HepG2 (cell line): ENCODE measurements at regions not wholly inside any gene's neighbourhood (a gene's known extent, or its start where the extent isn't known, plus 50 kb on each side); places are given as distances from the start of the nearest gene placed in this dataset.
A peak's percentile ranks its signal among the peaks of the same experiment; 100 is the strongest.

Experiments used
- ARID5B ChIP-seq: IDR thresholded peaks from 2 replicates; pipeline ENCODE4 v1.4.0; 2020; ENCODE audit warnings: mild to moderate bottlenecking, missing genetic modification reagents
- BRF2 ChIP-seq: sonication (generic); formaldehyde crosslinking; IDR thresholded peaks from 2 replicates; pipeline ENCODE4 v1.8.1; 2022; ENCODE audit warnings: mild to moderate bottlenecking, missing genetic modification reagents
- CBX2 ChIP-seq, 2 experiments: fragments of 200-600 bp in 1 of 2; sonication (generic); formaldehyde crosslinking in 1 of 2; IDR thresholded peaks; 2 replicates each; pipeline versions ENCODE4 v1.7.0 to v1.8.1; 2018 to 2022; ENCODE audit warnings: low read depth in 2 of 2, low read length in 1 of 2, mild to moderate bottlenecking in 1 of 2, missing genetic modification reagents in 1 of 2
- DPF2 ChIP-seq: sonication (generic); formaldehyde crosslinking; IDR thresholded peaks from 2 replicates; pipeline ENCODE4 v1.4.0; 2020; ENCODE audit warnings: mild to moderate bottlenecking, low read depth, missing genetic modification reagents, borderline replicate concordance
- ELF4 ChIP-seq: sonication (generic); formaldehyde crosslinking; IDR thresholded peaks from 2 replicates; pipeline ENCODE4 v1.5.0; 2020; ENCODE audit warnings: missing genetic modification reagents, mild to moderate bottlenecking, moderate library complexity, borderline replicate concordance
- FOXP1 ChIP-seq, 2 experiments: fragments of 450-650 bp in 1 of 2; IDR thresholded peaks; 2 replicates each; pipeline ENCODE4 v1.6.1; 2017 to 2018; ENCODE audit warnings: antibody characterized with exemption in 1 of 2
- KDM2A ChIP-seq: sonication (generic); formaldehyde crosslinking; IDR thresholded peaks from 2 replicates; pipeline ENCODE4 v1.4.0; 2020; ENCODE audit warnings: low read depth, missing genetic modification reagents, borderline replicate concordance
- KLF11 ChIP-seq: IDR thresholded peaks from 2 replicates; pipeline ENCODE4 v1.6.1; 2016; ENCODE audit warnings: missing compliant biosample characterization
- MAFK ChIP-seq, 2 experiments: IDR thresholded peaks in 1 of 2; conservative IDR thresholded peaks in 1 of 2; 2 replicates each; pipeline ENCODE4 v1.6.1; 2011; ENCODE audit warnings: improper control_type of control experiment in 2 of 2, low read length in 2 of 2
- MED1 ChIP-seq: sonication (generic); formaldehyde crosslinking; IDR thresholded peaks from 2 replicates; pipeline ENCODE4 v1.4.0; 2020; ENCODE audit warnings: missing genetic modification reagents
- RBM39 ChIP-seq: fragments of 200-400 bp; formaldehyde crosslinking; IDR thresholded peaks from one replicate; pipeline ENCODE4 v1.6.1; 2018; ENCODE audit warnings: antibody characterized with exemption, mild to moderate bottlenecking, low read depth, low read length; ENCODE audit not compliant: poor library complexity, severe bottlenecking
- SMC3 ChIP-seq: IDR thresholded peaks from 2 replicates; pipeline ENCODE4 v1.6.1; 2011; ENCODE audit warnings: low read length, improper control_type of control experiment
- THAP8 ChIP-seq: sonication (generic); formaldehyde crosslinking; IDR thresholded peaks from 2 replicates; pipeline ENCODE4 v1.5.1; 2020; ENCODE audit warnings: missing genetic modification reagents, mild to moderate bottlenecking, borderline replicate concordance
- TRAFD1 ChIP-seq: sonication (generic); formaldehyde crosslinking; IDR thresholded peaks from 2 replicates; pipeline ENCODE4 v1.5.1; 2020; ENCODE audit warnings: missing genetic modification reagents, mild to moderate bottlenecking, borderline replicate concordance
- ZNF256 ChIP-seq: sonication (generic); formaldehyde crosslinking; conservative IDR thresholded peaks from 2 replicates; pipeline ENCODE4 v1.4.0; 2020; ENCODE audit warnings: missing genetic modification reagents
- ZNF329 ChIP-seq: sonication (generic); formaldehyde crosslinking; IDR thresholded peaks from 2 replicates; pipeline ENCODE4 v1.9.0; 2021; ENCODE audit warnings: low read depth, mild to moderate bottlenecking, missing genetic modification reagents
- ZNF331 ChIP-seq: sonication (generic); formaldehyde crosslinking; IDR thresholded peaks from 2 replicates; pipeline ENCODE4 v1.4.0; 2020; ENCODE audit warnings: missing genetic modification reagents
- ZNF460 ChIP-seq: sonication (generic); formaldehyde crosslinking; IDR thresholded peaks from 2 replicates; pipeline ENCODE4 v1.5.1; 2020; ENCODE audit warnings: missing genetic modification reagents, mild to moderate bottlenecking, borderline replicate concordance
- ZNF576 ChIP-seq: sonication (generic); formaldehyde crosslinking; IDR thresholded peaks from 2 replicates; pipeline ENCODE4 v1.4.0; 2020; ENCODE audit warnings: mild to moderate bottlenecking, missing genetic modification reagents
- ZNF598 ChIP-seq: sonication (generic); formaldehyde crosslinking; IDR thresholded peaks from 2 replicates; pipeline ENCODE4 v1.5.1; 2020; ENCODE audit warnings: mild to moderate bottlenecking, missing genetic modification reagents, borderline replicate concordance

GRCh38 chr2:7427293-7428060 is 510.3 kb downstream of the RNF144A start (continued):
- TF ChIP-seq ARID5B (CRISPR knock-in tag) = 0 out of 2 replicates have a peak, but pooled peaks have one; percentile 11
- TF ChIP-seq RBM39 = no peak
- no peak for TF ChIP-seq ZNF331
- no peak for TF ChIP-seq DPF2 (CRISPR knock-in tag)
- no peak for TF ChIP-seq BRF2
- 0 out of 2 replicates have a peak, but pooled peaks have one; percentile 57 for TF ChIP-seq KLF11 (CRISPR knock-in tag)
- no peak for TF ChIP-seq TRAFD1
- no peak for TF ChIP-seq MED1
- no peak for TF ChIP-seq KDM2A (CRISPR knock-in tag)
- no peak for TF ChIP-seq FOXP1 (IDR thresholded peaks at IDR 0.05)
- TF ChIP-seq FOXP1 (CRISPR knock-in tag; IDR thresholded peaks at IDR 0.05) = no peak
- no peak for TF ChIP-seq ZNF329 (CRISPR knock-in tag)
- TF ChIP-seq ELF4 = no peak
- no peak for TF ChIP-seq CBX2 (IDR thresholded peaks at IDR 0.05; ENCODE audit: low read depth, low read length)
- TF ChIP-seq CBX2 (CRISPR knock-in tag; IDR thresholded peaks at IDR 0.05; ENCODE audit: low read depth) = no peak
- TF ChIP-seq SMC3 = peak; percentile 81
- TF ChIP-seq ZNF576 (CRISPR knock-in tag) = 0 out of 2 replicates have a peak, but pooled peaks have one; percentile 65
- TF ChIP-seq MAFK (conservative IDR thresholded peaks at IDR 0.05 in 1 of 2, IDR thresholded peaks at IDR 0.05 in 1 of 2; ENCODE audit: low read length in 2 of 2) = no peak
- TF ChIP-seq ZNF598 = no peak
- no peak for TF ChIP-seq THAP8 (CRISPR knock-in tag)
- TF ChIP-seq ZNF460 = no peak
- no peak for TF ChIP-seq ZNF256 (CRISPR knock-in tag)
